OCI-LY7 (cell line): ENCODE measurements at regions not wholly inside any gene's neighbourhood (a gene's known extent, or its start where the extent isn't known, plus 50 kb on each side); places are given as distances from the start of the nearest gene placed in this dataset.

Experiments used
- BruUV-seq: library from RNA; stranded (reverse); fragments of 400-500 nt; replicated peaks from 2 replicates; lab custom pipeline; 2021; lab: Mats Ljungman, UMichigan
- CTCF ChIA-PET: fragments of 300-600 bp; sonication (Branson Sonifier 250); formaldehyde crosslinking; loops from one replicate; lab custom pipeline; 2022; ENCODE audit warnings: antibody characterized with exemption; ENCODE audit not compliant: unreplicated experiment; lab: Charles Lee
- POLR2A ChIA-PET: fragments of 300-600 bp; sonication (Branson Sonifier 250); formaldehyde crosslinking; loops from one replicate; lab custom pipeline; 2022; ENCODE audit warnings: antibody characterized with exemption; lab: Charles Lee
- DNase-seq: peaks from one replicate; pipeline ENCODE4 v3.0.0-alpha.2; 2015; ENCODE audit warnings: low spot score
- H2AFZ ChIP-seq: fragments of 200-600 bp; sonication (generic), shearing (Covaris generic); 2 replicates; pipeline ENCODE4 v1.6.1; 2014; ENCODE audit warnings: mild to moderate bottlenecking, antibody characterized with exemption, low read length, moderate library complexity
- H3K27ac ChIP-seq: fragments of 200-600 bp; sonication (generic); 2 replicates; pipeline ENCODE4 v1.5.1; 2014; ENCODE audit warnings: mixed run types, low read depth, mild to moderate bottlenecking, moderate library complexity, low read length, inconsistent platforms; ENCODE audit not compliant: poor library complexity, severe bottlenecking
- H3K36me3 ChIP-seq: fragments of 200-600 bp; sonication (generic); 2 replicates; pipeline ENCODE4 v1.6.1; 2014; ENCODE audit warnings: mild to moderate bottlenecking, antibody characterized with exemption, low read length, moderate library complexity, mixed read lengths; ENCODE audit not compliant: insufficient read depth
- H3K4me1 ChIP-seq: fragments of 200-600 bp; sonication (generic); 2 replicates; pipeline ENCODE4 v1.5.1; 2014; ENCODE audit warnings: mild to moderate bottlenecking, low read length; ENCODE audit not compliant: insufficient read depth, poor library complexity, severe bottlenecking
- H3K4me2 ChIP-seq: fragments of 200-600 bp; sonication (generic); 2 replicates; pipeline ENCODE4 v1.6.1; 2014; ENCODE audit warnings: mild to moderate bottlenecking, low read length
- H3K4me3 ChIP-seq: fragments of 200-600 bp; sonication (generic); 2 replicates; pipeline ENCODE4 v1.5.1; 2014; ENCODE audit warnings: mild to moderate bottlenecking, low read depth, low read length; ENCODE audit not compliant: poor library complexity, severe bottlenecking
- H3K79me2 ChIP-seq: fragments of 200-600 bp; sonication (generic); 2 replicates; pipeline ENCODE4 v1.6.1; 2016; ENCODE audit warnings: low read depth, mild to moderate bottlenecking, low read length, moderate library complexity, mixed read lengths; ENCODE audit not compliant: insufficient read depth
- H3K9me2 ChIP-seq: fragments of 200-600 bp; sonication (generic); 2 replicates; pipeline ENCODE4 v1.6.1; 2016; ENCODE audit warnings: mild to moderate bottlenecking, low read length, mixed read lengths; ENCODE audit not compliant: insufficient read depth
- H3K9me3 ChIP-seq: fragments of 200-600 bp; sonication (generic); 2 replicates; pipeline ENCODE4 v1.6.1; 2014; ENCODE audit warnings: mild to moderate bottlenecking, mixed run types, low read length, mixed read lengths
- H4K20me1 ChIP-seq: fragments of 200-600 bp; sonication (generic); 2 replicates; pipeline ENCODE4 v1.6.1; 2014; ENCODE audit warnings: mild to moderate bottlenecking, antibody characterized with exemption, low read length, moderate library complexity, mixed read lengths; ENCODE audit not compliant: insufficient read depth
- CTCF ChIP-seq: fragments of 200-600 bp; sonication (generic); conservative IDR thresholded peaks from 2 replicates; pipeline ENCODE4 v1.5.1; 2014; ENCODE audit warnings: mild to moderate bottlenecking, antibody characterized with exemption, low read length, moderate library complexity, mixed read lengths
- EZH2phosphoT487 ChIP-seq: fragments of 200-600 bp; sonication (generic); IDR thresholded peaks from 2 replicates; pipeline ENCODE4 v1.6.1; 2018; ENCODE audit warnings: low read depth, borderline replicate concordance, mild to moderate bottlenecking, mixed run types, antibody characterized with exemption, low read length, moderate library complexity, mixed read lengths
- intact Hi-C: fragments of 100-400 bp; cut with micrococcal nuclease; formaldehyde crosslinking; loops from one replicate; pipeline ENCODE4 v1.10.0; 2022; ENCODE audit not compliant: unreplicated experiment

GRCh38 chr2:104755026-104755878 is 98.7 kb upstream of the POU3F3 start:
- no peak overlapping the region for H3K4me2 ChIP-seq
- H3K79me2 ChIP-seq, result no peaks in the 10 kb centered on the region
- no peaks in the 10 kb centered on the region for H4K20me1 ChIP-seq
- H3K4me1 ChIP-seq, result no peaks in the 10 kb centered on the region
- no peak for DNase-seq
- no peak overlapping the region for H2AFZ ChIP-seq
- no peak overlapping the region for H3K27ac ChIP-seq
- H3K9me2 ChIP-seq, result no peaks in the 10 kb centered on the region
- POLR2A ChIA-PET, result interaction anchor here (1.0 kb wide), 1 partner anchor 79 kb away, joined by 3 read pairs; no protein-coding TSS in a partner anchor
- H3K9me3 ChIP-seq, result no peaks in the 10 kb centered on the region
- H3K4me3 ChIP-seq, result no peak overlapping the region
- BruUV-seq, result no TSS peak
- TF ChIP-seq CTCF (no peak), EZH2phosphoT487 (no peak)
- no peaks in the 10 kb centered on the region for H3K36me3 ChIP-seq
- intact Hi-C loops, result no loop called here
- CTCF ChIA-PET, result no interaction called here

- POLR2A ChIA-PET, result no interaction called here
- no peaks in the 10 kb centered on the region for H4K20me1 ChIP-seq
- H3K27ac ChIP-seq, result no peak overlapping the region
- TF ChIP-seq CTCF (no peak), EZH2phosphoT487 (no peak)
- no peaks in the 10 kb centered on the region for H3K9me3 ChIP-seq
- no peak overlapping the region for H3K4me3 ChIP-seq
- H3K9me2 ChIP-seq, result no peaks in the 10 kb centered on the region
- DNase-seq, result no peak
- H3K36me3 ChIP-seq, result no peaks in the 10 kb centered on the region
- BruUV-seq, result no TSS peak
- H3K79me2 ChIP-seq, result no peaks in the 10 kb centered on the region
- H3K4me2 ChIP-seq, result no peak overlapping the region
- CTCF ChIA-PET, result no interaction called here
- H2AFZ ChIP-seq, result no peak overlapping the region
- no peaks in the 10 kb centered on the region for H3K4me1 ChIP-seq
- intact Hi-C loops, result no loop called here
Measured at GRCh38 chr2:104756118-104756517, 97.8 kb upstream of the POU3F3 start.

- no peak overlapping the region for H2AFZ ChIP-seq
- TF ChIP-seq CTCF (no peak), EZH2phosphoT487 (no peak)
- intact Hi-C loops, result no loop called here
- no peaks in the 10 kb centered on the region for H3K9me2 ChIP-seq
- no peak for DNase-seq
- no peaks in the 10 kb centered on the region for H3K36me3 ChIP-seq
- no peak overlapping the region for H3K4me3 ChIP-seq
- H3K4me2 ChIP-seq, result no peak overlapping the region
- H4K20me1 ChIP-seq, result no peaks in the 10 kb centered on the region
- no TSS peak for BruUV-seq
- no peaks in the 10 kb centered on the region for H3K4me1 ChIP-seq
- ChIA-PET POLR2A (no interaction called here), CTCF (no interaction called here)
- H3K79me2 ChIP-seq, result no peaks in the 10 kb centered on the region
- no peak overlapping the region for H3K27ac ChIP-seq
- H3K9me3 ChIP-seq, result no peaks in the 10 kb centered on the region
Measured at GRCh38 chr2:104757056-104757455, 96.9 kb upstream of the POU3F3 start.
